ENCODE measurements at regions not wholly inside any gene's neighbourhood (a gene's known extent, or its start where the extent isn't known, plus 50 kb on each side); places are given as distances from the start of the nearest gene placed in this dataset.

DNA sequence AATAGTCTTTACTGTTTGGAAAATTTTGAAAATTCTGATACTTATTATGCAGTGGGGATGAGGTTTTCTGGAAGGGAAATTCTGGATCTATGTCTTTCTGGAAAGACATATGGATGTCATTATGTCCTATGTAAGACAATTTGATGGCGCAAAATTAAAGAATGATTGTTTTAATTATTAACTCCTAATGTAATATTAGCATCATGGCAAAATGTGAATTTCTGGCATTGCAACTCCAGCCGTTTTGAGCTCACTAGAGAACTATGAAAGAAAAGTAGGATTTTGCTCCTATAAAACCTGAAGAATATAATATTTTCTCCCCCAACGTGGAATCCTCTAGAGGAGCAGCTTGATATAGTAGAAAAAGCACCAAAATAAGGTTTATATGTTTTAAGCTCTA, 243.2 kb downstream of the RFPL4B start:
- TF ChIP-seq, protein P1, sequence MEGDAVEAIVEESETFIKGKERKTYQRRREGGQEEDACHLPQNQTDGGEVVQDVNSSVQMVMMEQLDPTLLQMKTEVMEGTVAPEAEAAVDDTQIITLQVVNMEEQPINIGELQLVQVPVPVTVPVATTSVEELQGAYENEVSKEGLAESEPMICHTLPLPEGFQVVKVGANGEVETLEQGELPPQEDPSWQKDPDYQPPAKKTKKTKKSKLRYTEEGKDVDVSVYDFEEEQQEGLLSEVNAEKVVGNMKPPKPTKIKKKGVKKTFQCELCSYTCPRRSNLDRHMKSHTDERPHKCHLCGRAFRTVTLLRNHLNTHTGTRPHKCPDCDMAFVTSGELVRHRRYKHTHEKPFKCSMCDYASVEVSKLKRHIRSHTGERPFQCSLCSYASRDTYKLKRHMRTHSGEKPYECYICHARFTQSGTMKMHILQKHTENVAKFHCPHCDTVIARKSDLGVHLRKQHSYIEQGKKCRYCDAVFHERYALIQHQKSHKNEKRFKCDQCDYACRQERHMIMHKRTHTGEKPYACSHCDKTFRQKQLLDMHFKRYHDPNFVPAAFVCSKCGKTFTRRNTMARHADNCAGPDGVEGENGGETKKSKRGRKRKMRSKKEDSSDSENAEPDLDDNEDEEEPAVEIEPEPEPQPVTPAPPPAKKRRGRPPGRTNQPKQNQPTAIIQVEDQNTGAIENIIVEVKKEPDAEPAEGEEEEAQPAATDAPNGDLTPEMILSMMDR (IDR thresholded peaks at IDR 0.05): no peak
- TF ChIP-seq POLR2A (IDR thresholded peaks at IDR 0.05) (no peak), EP300 (IDR thresholded peaks at IDR 0.05) (no peak)

All from ovary (tissue), 3 donors.